DMS 273 (cell line): ENCODE measurements at regions not wholly inside any gene's neighbourhood (a gene's known extent, or its start where the extent isn't known, plus 50 kb on each side); places are given as distances from the start of the nearest gene placed in this dataset.

ENCODE experiments used
- DNase-seq: peaks from one replicate; lab custom pipeline; 2025; ENCODE audit not compliant: unreplicated experiment; lab: John Stamatoyannopoulos, UW

- DNase-seq, result no peak
Observed at GRCh38 chr7:155881471-155882350, 69.4 kb upstream of the SHH start.

GRCh38 chr7:155880721-155881120, 68.5 kb upstream of the SHH start:
- DNase-seq, result no peak

GRCh38 chr7:155879592-155879991, 67.3 kb upstream of the SHH start:
- no peak for DNase-seq

GRCh38 chr7:155878674-155879073, 66.4 kb upstream of the SHH start:
- DNase-seq, result no peak

- DNase-seq, result no peak
Observed at GRCh38 chr7:155878250-155878649, 66.0 kb upstream of the SHH start.

GRCh38 chr7:155877167-155877566, 64.9 kb upstream of the SHH start:
- no peak for DNase-seq

GRCh38 chr7:155874411-155874810, 62.1 kb upstream of the SHH start:
- no peak for DNase-seq

- no peak for DNase-seq
Observed at GRCh38 chr7:155874010-155874409, 61.7 kb upstream of the SHH start.

- DNase-seq, result no peak
Observed at GRCh38 chr7:155872678-155873369, 60.6 kb upstream of the SHH start.

- no peak for DNase-seq
Observed at GRCh38 chr7:155871211-155871610, 58.9 kb upstream of the SHH start.

- no peak for DNase-seq
Observed at GRCh38 chr7:155870334-155871180, 58.3 kb upstream of the SHH start.

GRCh38 chr7:155869784-155870076, 57.5 kb upstream of the SHH start:
- DNase-seq, result no peak

GRCh38 chr7:155868955-155869783, 56.9 kb upstream of the SHH start:
- DNase-seq, result no peak

GRCh38 chr7:155867734-155868400, 55.6 kb upstream of the SHH start:
- no peak for DNase-seq

GRCh38 chr7:155867280-155867679, 55.0 kb upstream of the SHH start:
- DNase-seq, result no peak

GRCh38 chr7:155865830-155866525, 53.7 kb upstream of the SHH start:
- DNase-seq, result no peak

- DNase-seq, result no peak
Observed at GRCh38 chr7:155864991-155865690, 52.9 kb upstream of the SHH start.

- no peak for DNase-seq
Observed at GRCh38 chr7:155864271-155864985, 52.2 kb upstream of the SHH start.
